CD8-positive, alpha-beta memory T cell (primary cell): ENCODE measurements at regions not wholly inside any gene's neighbourhood (a gene's known extent, or its start where the extent isn't known, plus 50 kb on each side); places are given as distances from the start of the nearest gene placed in this dataset.
"Not testable (repeated sequence)": the region's sequence is repeated elsewhere in the genome, so short reads cannot be mapped to it uniquely, and the experiment has no call there.

Source experiments
- CTCF ChIA-PET: fragments of 350-600 bp; sonication (Branson Sonifier 250); formaldehyde crosslinking; loops from one replicate; lab custom pipeline; 2021; ENCODE audit warnings: antibody characterized with exemption; lab: Charles Lee
- POLR2A ChIA-PET: fragments of 350-600 bp; sonication (Branson Sonifier 250); formaldehyde crosslinking; loops from one replicate; lab custom pipeline; 2021; ENCODE audit warnings: antibody characterized with exemption; lab: Charles Lee
- DNase-seq, 5 donors: peaks; one replicate each; pipeline versions ENCODE4 v3.0.0 to v3.0.0-alpha.2; 2020 to 2022; ENCODE audit warnings: mixed read lengths in 1 of 5
- H3K27ac ChIP-seq: one replicate; pipeline ENCODE4 v1.7.0; 2013; ENCODE audit warnings: low read depth, mild to moderate bottlenecking, low read length, moderate library complexity
- H3K27me3 ChIP-seq: 2 replicates; pipeline ENCODE4 v1.7.0; 2013; ENCODE audit warnings: low read length, mild to moderate bottlenecking; ENCODE audit not compliant: insufficient read depth, poor library complexity, severe bottlenecking
- H3K36me3 ChIP-seq: 2 replicates; pipeline ENCODE4 v1.7.0; 2013; ENCODE audit warnings: mild to moderate bottlenecking, low read length, moderate library complexity; ENCODE audit not compliant: insufficient read depth
- H3K4me1 ChIP-seq: 2 replicates; pipeline ENCODE4 v1.7.0; 2013; ENCODE audit warnings: mild to moderate bottlenecking, low read length, moderate library complexity; ENCODE audit not compliant: insufficient read depth
- H3K4me3 ChIP-seq: 2 replicates; pipeline ENCODE4 v1.7.0; 2013; ENCODE audit warnings: mild to moderate bottlenecking, low read length
- H3K9me3 ChIP-seq: 2 replicates; pipeline ENCODE4 v1.7.0; 2013; ENCODE audit warnings: mild to moderate bottlenecking, low read length
- H3K27ac Mint-ChIP-seq, 8 donors: one replicate each; pipeline ENCODE4 v1.8.0; 2020 to 2021; ENCODE audit warnings: mixed read lengths in 8 of 8, mild to moderate bottlenecking in 6 of 8, inconsistent platforms in 3 of 8, moderate library complexity in 3 of 8
- H3K27me3 Mint-ChIP-seq, 2 donors: one replicate each; pipeline ENCODE4 v1.8.0; 2020 to 2021; ENCODE audit warnings: mixed read lengths in 2 of 2, mild to moderate bottlenecking in 1 of 2, moderate library complexity in 1 of 2
- H3K36me3 Mint-ChIP-seq, 3 donors: one replicate each; pipeline ENCODE4 v1.8.0; 2020 to 2021; ENCODE audit warnings: mixed read lengths in 3 of 3, inconsistent platforms in 1 of 3, mild to moderate bottlenecking in 1 of 3
- H3K4me1 Mint-ChIP-seq, 3 donors: one replicate each; pipeline ENCODE4 v1.8.0; 2020 to 2021; ENCODE audit warnings: mixed read lengths in 3 of 3, inconsistent platforms in 1 of 3, mild to moderate bottlenecking in 1 of 3
- H3K4me3 Mint-ChIP-seq, 7 donors: one replicate each; pipeline ENCODE4 v1.8.0; 2020 to 2021; ENCODE audit warnings: mixed read lengths in 7 of 7, mild to moderate bottlenecking in 6 of 7, moderate library complexity in 4 of 7, inconsistent platforms in 2 of 7
- H3K9me3 Mint-ChIP-seq, 5 donors: one replicate each; pipeline ENCODE4 v1.8.0; 2020 to 2022; ENCODE audit warnings: mixed read lengths in 5 of 5, mild to moderate bottlenecking in 3 of 5, moderate library complexity in 2 of 5, inconsistent platforms in 1 of 5

- H3K9me3 Mint-ChIP-seq, H3K36me3 ChIP-seq, H3K36me3 Mint-ChIP-seq, H3K4me1 ChIP-seq, H3K27me3 Mint-ChIP-seq, H3K9me3 ChIP-seq, CTCF ChIA-PET, H3K27ac ChIP-seq, DNase-seq, H3K4me3 ChIP-seq, H3K4me3 Mint-ChIP-seq, H3K27me3 ChIP-seq, POLR2A ChIA-PET, H3K4me1 Mint-ChIP-seq, H3K27ac Mint-ChIP-seq: not testable (repeated sequence)
Observed at GRCh38 chr14:19052977-19053376, 85.7 kb downstream of the POTEM start.

GRCh38 chr14:19053426-19054050 lies 86.3 kb downstream of the POTEM start:
- DNase-seq, POLR2A ChIA-PET, H3K27ac ChIP-seq, H3K27ac Mint-ChIP-seq, H3K4me3 ChIP-seq, H3K4me1 Mint-ChIP-seq, CTCF ChIA-PET, H3K9me3 Mint-ChIP-seq, H3K27me3 ChIP-seq, H3K9me3 ChIP-seq, H3K36me3 ChIP-seq, H3K4me1 ChIP-seq, H3K36me3 Mint-ChIP-seq, H3K4me3 Mint-ChIP-seq, H3K27me3 Mint-ChIP-seq: not testable (repeated sequence)

DNA sequence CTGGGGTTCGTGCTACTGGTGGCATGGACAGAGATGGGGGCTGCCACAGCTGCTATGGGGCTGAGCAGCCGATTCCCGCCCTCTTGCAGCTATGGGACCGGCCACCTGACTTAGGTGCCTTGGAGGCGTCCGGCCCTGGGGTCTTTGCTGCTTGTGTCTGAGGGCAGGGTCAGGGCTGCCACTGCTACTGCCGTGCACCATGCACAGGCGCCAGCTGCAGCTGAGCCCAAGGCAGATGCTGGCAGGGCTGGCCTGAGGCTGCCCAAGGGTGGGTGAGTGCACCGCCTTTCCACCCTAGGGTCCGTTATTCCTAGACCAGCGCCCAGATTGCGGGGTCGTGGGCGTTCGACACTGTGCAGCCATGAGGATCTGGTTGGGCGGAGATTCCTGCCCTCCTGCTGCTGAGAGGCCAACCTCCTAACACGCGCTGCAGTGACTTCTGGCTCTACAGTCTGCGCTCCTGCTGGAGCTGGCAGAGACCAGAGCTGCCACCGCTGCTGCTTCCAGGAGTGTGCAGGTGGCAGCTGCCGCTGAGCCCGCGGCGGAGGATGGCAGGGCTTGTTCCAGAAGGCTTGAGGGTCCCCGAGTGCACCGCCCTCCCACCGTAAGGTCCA lies 87.0 kb downstream of the POTEM start:
- H3K4me3 ChIP-seq, H3K27me3 Mint-ChIP-seq, H3K9me3 ChIP-seq, H3K36me3 ChIP-seq, H3K27ac Mint-ChIP-seq, H3K36me3 Mint-ChIP-seq, H3K4me1 ChIP-seq, H3K9me3 Mint-ChIP-seq, POLR2A ChIA-PET, H3K4me1 Mint-ChIP-seq, H3K4me3 Mint-ChIP-seq, CTCF ChIA-PET, DNase-seq, H3K27ac ChIP-seq, H3K27me3 ChIP-seq: not testable (repeated sequence)

- POLR2A ChIA-PET, CTCF ChIA-PET, H3K9me3 ChIP-seq, DNase-seq, H3K4me1 ChIP-seq, H3K4me3 ChIP-seq, H3K36me3 ChIP-seq, H3K27ac ChIP-seq, H3K9me3 Mint-ChIP-seq, H3K4me1 Mint-ChIP-seq, H3K36me3 Mint-ChIP-seq, H3K27me3 ChIP-seq, H3K27me3 Mint-ChIP-seq, H3K27ac Mint-ChIP-seq, H3K4me3 Mint-ChIP-seq: not testable (repeated sequence)
Observed at GRCh38 chr14:19054934-19055333, 87.7 kb downstream of the POTEM start.

- H3K36me3 Mint-ChIP-seq, H3K9me3 Mint-ChIP-seq, H3K4me1 Mint-ChIP-seq, POLR2A ChIA-PET, H3K27ac Mint-ChIP-seq, H3K36me3 ChIP-seq, H3K4me3 ChIP-seq, H3K9me3 ChIP-seq, CTCF ChIA-PET, H3K27me3 ChIP-seq, H3K4me3 Mint-ChIP-seq, H3K27me3 Mint-ChIP-seq, H3K4me1 ChIP-seq, H3K27ac ChIP-seq: not testable (repeated sequence)
- peak in 1 of 5 donors; percentile 29 for DNase-seq
Observed at GRCh38 chr14:19059066-19059465, 91.8 kb downstream of the POTEM start.

GRCh38 chr14:19061689-19062450 lies 94.6 kb downstream of the POTEM start:
- H3K4me3 Mint-ChIP-seq, H3K36me3 ChIP-seq, H3K27ac Mint-ChIP-seq, H3K27me3 Mint-ChIP-seq, CTCF ChIA-PET, POLR2A ChIA-PET, H3K36me3 Mint-ChIP-seq, H3K27me3 ChIP-seq, H3K9me3 ChIP-seq, H3K4me3 ChIP-seq, DNase-seq, H3K27ac ChIP-seq, H3K4me1 Mint-ChIP-seq, H3K4me1 ChIP-seq, H3K9me3 Mint-ChIP-seq: not testable (repeated sequence)

DNA sequence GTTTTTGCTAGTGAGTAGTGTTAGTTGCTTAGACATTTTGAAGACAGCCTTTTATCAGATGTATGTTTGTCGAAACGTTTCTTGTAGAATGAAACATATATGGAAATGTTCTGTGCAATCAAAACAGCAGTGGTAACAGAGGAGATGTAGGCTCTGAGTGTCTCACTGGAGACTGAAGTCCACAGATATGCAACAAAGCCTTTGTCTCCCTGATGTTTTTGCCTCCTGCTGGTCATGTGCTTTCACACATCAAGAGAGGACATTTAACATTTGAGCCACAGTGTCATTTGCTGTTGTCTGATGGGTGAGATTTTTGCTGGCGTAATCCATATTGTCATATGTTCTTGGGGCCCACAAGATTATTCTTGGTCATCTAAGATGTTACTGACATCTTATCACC lies 101.7 kb downstream of the POTEM start:
- H3K27me3 Mint-ChIP-seq, H3K4me1 Mint-ChIP-seq, H3K27ac Mint-ChIP-seq, POLR2A ChIA-PET, H3K36me3 Mint-ChIP-seq, H3K4me1 ChIP-seq, H3K4me3 ChIP-seq, H3K27me3 ChIP-seq, DNase-seq, H3K9me3 Mint-ChIP-seq, H3K4me3 Mint-ChIP-seq, H3K27ac ChIP-seq, H3K36me3 ChIP-seq, H3K9me3 ChIP-seq, CTCF ChIA-PET: not testable (repeated sequence)

- H3K9me3 Mint-ChIP-seq, H3K27me3 ChIP-seq, H3K4me1 Mint-ChIP-seq, H3K27me3 Mint-ChIP-seq, H3K9me3 ChIP-seq, H3K36me3 ChIP-seq, H3K27ac Mint-ChIP-seq, H3K36me3 Mint-ChIP-seq, H3K27ac ChIP-seq, CTCF ChIA-PET, DNase-seq, H3K4me1 ChIP-seq, POLR2A ChIA-PET, H3K4me3 ChIP-seq, H3K4me3 Mint-ChIP-seq: not testable (repeated sequence)
Observed at GRCh38 chr14:19072518-19072917, 105.3 kb downstream of the POTEM start.
